ENCODE measurements at regions not wholly inside any gene's neighbourhood (a gene's known extent, or its start where the extent isn't known, plus 50 kb on each side); places are given as distances from the start of the nearest gene placed in this dataset.

DNA sequence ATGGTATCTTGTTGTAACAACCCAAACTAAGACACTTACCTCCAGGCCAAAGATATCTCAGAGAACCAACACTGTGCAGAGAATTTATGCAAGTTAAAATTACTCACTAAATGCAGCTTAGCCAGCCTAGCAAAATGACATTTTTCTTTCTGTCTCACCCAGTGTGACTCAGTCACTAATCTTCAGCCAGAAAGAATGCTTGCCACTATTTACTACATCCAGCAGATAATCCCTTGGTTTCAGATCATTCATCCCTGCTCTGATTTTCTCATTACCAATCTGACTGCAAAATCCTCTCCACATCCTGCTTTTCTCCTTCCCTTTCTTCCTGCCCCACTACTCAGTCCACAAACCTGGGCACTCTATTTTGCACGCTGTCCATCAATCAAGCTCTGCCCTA lies 93.5 kb upstream of the NEBL start:
- Histone ChIP-seq H3K27ac (ENCODE audit: control insufficient read depth, insufficient read depth, low read length) (no peak overlapping the region), H3K9me1 (ENCODE audit: control insufficient read depth, extremely low read depth, insufficient read depth, low read length) (no peaks in the 10 kb centered on the region), H3K36me3 (ENCODE audit: control insufficient read depth in 2 of 2, extremely low read depth in 1 of 2, insufficient read depth in 2 of 2, low read length in 2 of 2) (no peaks in the 10 kb centered on the region), H3K9me3 (ENCODE audit: control insufficient read depth, low read depth, low read length) (no peaks in the 10 kb centered on the region), H4K20me1 (ENCODE audit: control insufficient read depth, extremely low read depth, insufficient read depth, low read length) (no peaks in the 10 kb centered on the region), H3K4me3 (ENCODE audit: control insufficient read depth in 2 of 3, extremely low read depth in 1 of 3, insufficient read depth in 2 of 3, low read depth in 1 of 3, low read length in 3 of 3) (no peak overlapping the region), H3K27me3 (ENCODE audit: control insufficient read depth, extremely low read depth, insufficient read depth, low read length) (no peaks in the 10 kb centered on the region), H3K4me1 (ENCODE audit: control insufficient read depth, extremely low read depth, insufficient read depth, low read length) (peaks cover 7% of the 10 kb centered on the region), H2AFZ (ENCODE audit: control insufficient read depth, low read length) (no peak overlapping the region), H3K9ac (ENCODE audit: control insufficient read depth, extremely low read depth, insufficient read depth, low read length) (no peak overlapping the region), H3K79me2 (ENCODE audit: control insufficient read depth, insufficient read depth, low read length) (no peaks in the 10 kb centered on the region), H3K4me2 (ENCODE audit: control insufficient read depth, extremely low read depth, insufficient read depth, low read depth, low read length) (no peak overlapping the region)
- FAIRE-seq (no peak), DNase-seq (ENCODE audit: low read depth, low spot score) (no peak)
- no peak for TF ChIP-seq EZH2 (IDR thresholded peaks at IDR 0.05; ENCODE audit: low read length)
- no peak for TF ChIP-seq CTCF (optimal IDR thresholded peaks at IDR 0.05 in 1 of 3, IDR thresholded peaks at IDR 0.05 in 1 of 3, conservative IDR thresholded peaks at IDR 0.05 in 1 of 3; ENCODE audit: extremely low read depth in 1 of 3, insufficient read depth in 2 of 3, low read length in 3 of 3)
- dilution Hi-C loops (cut with MboI; ENCODE audit: extremely low pct_ligation_motif_present, low sequenced_read_pairs) = no loop called here

- no peaks in the 10 kb centered on the region for H3K36me3 ChIP-seq (ENCODE audit: control insufficient read depth in 2 of 2, extremely low read depth in 1 of 2, insufficient read depth in 2 of 2, low read length in 2 of 2)
- H3K9ac ChIP-seq (ENCODE audit: control insufficient read depth, extremely low read depth, insufficient read depth, low read length) = no peak overlapping the region
- no peak for TF ChIP-seq EZH2 (IDR thresholded peaks at IDR 0.05; ENCODE audit: low read length)
- TF ChIP-seq CTCF (optimal IDR thresholded peaks at IDR 0.05 in 1 of 3, IDR thresholded peaks at IDR 0.05 in 1 of 3, conservative IDR thresholded peaks at IDR 0.05 in 1 of 3; ENCODE audit: extremely low read depth in 1 of 3, insufficient read depth in 2 of 3, low read length in 3 of 3) = no peak
- no peak overlapping the region for H3K27ac ChIP-seq (ENCODE audit: control insufficient read depth, insufficient read depth, low read length)
- FAIRE-seq (no peak), DNase-seq (ENCODE audit: low read depth, low spot score) (no peak)
- dilution Hi-C loops (cut with MboI; ENCODE audit: extremely low pct_ligation_motif_present, low sequenced_read_pairs) = no loop called here
- H3K27me3 ChIP-seq (ENCODE audit: control insufficient read depth, extremely low read depth, insufficient read depth, low read length) = no peaks in the 10 kb centered on the region
- peaks cover 7% of the 10 kb centered on the region for H3K4me1 ChIP-seq (ENCODE audit: control insufficient read depth, extremely low read depth, insufficient read depth, low read length)
- H3K79me2 ChIP-seq (ENCODE audit: control insufficient read depth, insufficient read depth, low read length) = no peaks in the 10 kb centered on the region
- no peak overlapping the region for H3K4me2 ChIP-seq (ENCODE audit: control insufficient read depth, extremely low read depth, insufficient read depth, low read depth, low read length)
- H2AFZ ChIP-seq (ENCODE audit: control insufficient read depth, low read length) = no peak overlapping the region
- H3K9me3 ChIP-seq (ENCODE audit: control insufficient read depth, low read depth, low read length) = no peaks in the 10 kb centered on the region
- no peak overlapping the region for H3K4me3 ChIP-seq (ENCODE audit: control insufficient read depth in 2 of 3, extremely low read depth in 1 of 3, insufficient read depth in 2 of 3, low read depth in 1 of 3, low read length in 3 of 3)
- H3K9me1 ChIP-seq (ENCODE audit: control insufficient read depth, extremely low read depth, insufficient read depth, low read length) = no peaks in the 10 kb centered on the region
- H4K20me1 ChIP-seq (ENCODE audit: control insufficient read depth, extremely low read depth, insufficient read depth, low read length) = no peaks in the 10 kb centered on the region
Observed at GRCh38 chr10:20988357-20988983, 91.4 kb upstream of the NEBL start.

Data from keratinocyte (primary cell).